ENCODE measurements at regions not wholly inside any gene's neighbourhood (a gene's known extent, or its start where the extent isn't known, plus 50 kb on each side); places are given as distances from the start of the nearest gene placed in this dataset.

- BruUV-seq (replicated peaks): no TSS peak
- no peaks in the 10 kb centered on the region for H4K20me1 ChIP-seq (ENCODE audit: insufficient read depth, low read length)
- in situ Hi-C loops (cut with HindIII; ENCODE audit: extremely low pct_ligation_motif_present, low pct_unique_long_range_greater_than_20kb) (no loop called here), intact Hi-C loops (cut with micrococcal nuclease; ENCODE audit: unreplicated experiment) (no loop called here)
- H3K9me3 ChIP-seq (ENCODE audit: low read length): no peaks in the 10 kb centered on the region
- H2AFZ ChIP-seq (ENCODE audit: low read length): no peak overlapping the region
- no peaks in the 10 kb centered on the region for H3K79me2 ChIP-seq (ENCODE audit: insufficient read depth, low read length)
- ChIA-PET POLR2A (no interaction called here), CTCF (ENCODE audit: low intra/inter-chr PET ratio, low total read pairs) (no interaction called here)
- H3K4me3 ChIP-seq (replicated peaks in 1 of 3; ENCODE audit: insufficient read depth in 1 of 3, low read depth in 2 of 3, low read length in 3 of 3): no peak overlapping the region
- no peak overlapping the region for H3K27ac ChIP-seq (ENCODE audit: extremely low read length, insufficient read depth, low read length)
- ATAC-seq (no peak), DNase-seq (ENCODE audit: low spot score) (no peak), FAIRE-seq (no peak)
- no peak overlapping the region for H3K9ac ChIP-seq (ENCODE audit: insufficient read depth, low read depth, low read length)
- no peaks in the 10 kb centered on the region for H3K36me3 ChIP-seq (replicated peaks in 1 of 2; ENCODE audit: control insufficient read depth in 1 of 2, insufficient read depth in 2 of 2, low read length in 2 of 2)
- TF ChIP-seq MAF1 (CRISPR knock-in tag; IDR thresholded peaks at IDR 0.05; ENCODE audit: borderline replicate concordance): no peak
- TF ChIP-seq ZNF530 (CRISPR knock-in tag; IDR thresholded peaks at IDR 0.05; ENCODE audit: low read depth): no peak
- H3K4me2 ChIP-seq (ENCODE audit: low read depth, low read length): no peak overlapping the region
- no peaks in the 10 kb centered on the region for H3K4me1 ChIP-seq (ENCODE audit: insufficient read depth, low read length)
- WGBS (ENCODE audit: low lambda C conversion rate): 8% methylated on average over 6 of the region's 6 CpGs
- H3K27me3 ChIP-seq (ENCODE audit: control insufficient read depth in 1 of 2, insufficient read depth in 2 of 2, low read length in 2 of 2): no peaks in the 10 kb centered on the region; a peak in 1 of 5 replicates
Observed at GRCh38 chr2:152875701-152876695, 157.6 kb downstream of the ARL6IP6 start.

- intact Hi-C loops (cut with micrococcal nuclease; ENCODE audit: unreplicated experiment) (no loop called here), in situ Hi-C loops (cut with HindIII; ENCODE audit: extremely low pct_ligation_motif_present, low pct_unique_long_range_greater_than_20kb) (no loop called here)
- H3K27ac ChIP-seq (ENCODE audit: extremely low read length, insufficient read depth, low read length): no peak overlapping the region
- POLR2A ChIA-PET: no interaction called here
- H3K4me1 ChIP-seq (ENCODE audit: insufficient read depth, low read length): no peaks in the 10 kb centered on the region
- TF ChIP-seq GPBP1L1 (CRISPR knock-in tag; IDR thresholded peaks at IDR 0.05): no peak
- ATAC-seq (no peak), DNase-seq (ENCODE audit: low spot score) (no peak), FAIRE-seq (no peak)
- no peaks in the 10 kb centered on the region for H3K79me2 ChIP-seq (ENCODE audit: insufficient read depth, low read length)
- H4K20me1 ChIP-seq (ENCODE audit: insufficient read depth, low read length): no peaks in the 10 kb centered on the region
- no TSS peak for BruUV-seq (replicated peaks)
- CTCF ChIA-PET (ENCODE audit: low intra/inter-chr PET ratio, low total read pairs): no interaction called here
- no peak overlapping the region for H3K9ac ChIP-seq (ENCODE audit: insufficient read depth, low read depth, low read length)
- H2AFZ ChIP-seq (ENCODE audit: low read length): no peak overlapping the region
- 0% methylated on average over 3 of the region's 3 CpGs for WGBS (ENCODE audit: low lambda C conversion rate)
- no peak overlapping the region for H3K4me2 ChIP-seq (ENCODE audit: low read depth, low read length)
- no peaks in the 10 kb centered on the region for H3K9me3 ChIP-seq (ENCODE audit: low read length)
- H3K4me3 ChIP-seq (replicated peaks in 1 of 3; ENCODE audit: insufficient read depth in 1 of 3, low read depth in 2 of 3, low read length in 3 of 3): no peak overlapping the region
- no peaks in the 10 kb centered on the region for H3K36me3 ChIP-seq (replicated peaks in 1 of 2; ENCODE audit: control insufficient read depth in 1 of 2, insufficient read depth in 2 of 2, low read length in 2 of 2)
- H3K27me3 ChIP-seq (ENCODE audit: control insufficient read depth in 1 of 2, insufficient read depth in 2 of 2, low read length in 2 of 2): no peaks in the 10 kb centered on the region; a peak in 1 of 5 replicates
Observed at GRCh38 chr2:152874955-152875354, 156.5 kb downstream of the ARL6IP6 start.

All from HepG2 (cell line).